Neural crest cell (in vitro differentiated cells): ENCODE measurements at regions not wholly inside any gene's neighbourhood (a gene's known extent, or its start where the extent isn't known, plus 50 kb on each side); places are given as distances from the start of the nearest gene placed in this dataset.

ENCODE experiments used
- DNase-seq: peaks from one replicate; pipeline ENCODE4 v3.0.0; 2021; ENCODE audit warnings: low read depth, mixed read lengths, low spot score
- H3K27ac Mint-ChIP-seq: one replicate; pipeline ENCODE4 v1.8.0; 2021; ENCODE audit warnings: mild to moderate bottlenecking, mixed read lengths; ENCODE audit not compliant: unreplicated experiment
- H3K27me3 Mint-ChIP-seq: 2 replicates; pipeline ENCODE4 v1.8.0; 2021; ENCODE audit warnings: low read depth, mild to moderate bottlenecking, mixed read lengths
- H3K36me3 Mint-ChIP-seq: 2 replicates; pipeline ENCODE4 v1.8.0; 2021; ENCODE audit warnings: low read depth, mild to moderate bottlenecking, mixed read lengths
- H3K4me1 Mint-ChIP-seq: 2 replicates; pipeline ENCODE4 v1.8.0; 2021; ENCODE audit warnings: mixed read lengths
- H3K4me3 Mint-ChIP-seq: one replicate; pipeline ENCODE4 v1.8.0; 2021; ENCODE audit warnings: mild to moderate bottlenecking, mixed read lengths
- H3K9me3 Mint-ChIP-seq: 2 replicates; pipeline ENCODE4 v1.8.0; 2021; ENCODE audit warnings: mixed read lengths
- TF ChIP-seq, protein P1 (sequence below): fragments of 200-600 bp; sonication (generic); conservative IDR thresholded peaks from 2 replicates; pipeline ENCODE4 v1.5.0; 2021; ENCODE audit warnings: antibody characterized with exemption, mild to moderate bottlenecking

DNA sequence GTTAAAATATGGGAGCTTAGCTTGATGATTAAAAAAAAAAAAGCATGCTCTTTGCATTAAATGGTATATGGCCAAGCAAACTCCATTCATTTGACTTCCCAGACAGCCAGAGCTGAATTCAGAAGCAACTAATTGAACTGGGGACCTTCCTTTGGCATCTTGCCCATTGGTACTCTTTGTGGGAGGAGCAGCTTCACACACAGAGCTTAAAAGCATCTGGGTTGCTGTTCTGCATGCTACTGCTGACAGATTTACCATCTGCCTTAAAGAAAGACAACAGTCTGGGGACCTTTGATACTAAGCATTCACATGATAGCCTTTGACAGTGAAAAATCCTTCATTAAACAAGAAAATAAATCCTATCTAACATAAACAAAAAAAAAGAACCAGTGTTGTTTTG lies 977.9 kb downstream of the TMTC2 start:
- Mint-ChIP-seq H3K9me3 (no peaks in the 10 kb centered on the region), H3K36me3 (no peaks in the 10 kb centered on the region), H3K4me3 (no peak overlapping the region), H3K27me3 (no peaks in the 10 kb centered on the region), H3K27ac (no peak overlapping the region), H3K4me1 (no peaks in the 10 kb centered on the region)
- TF ChIP-seq, protein P1, sequence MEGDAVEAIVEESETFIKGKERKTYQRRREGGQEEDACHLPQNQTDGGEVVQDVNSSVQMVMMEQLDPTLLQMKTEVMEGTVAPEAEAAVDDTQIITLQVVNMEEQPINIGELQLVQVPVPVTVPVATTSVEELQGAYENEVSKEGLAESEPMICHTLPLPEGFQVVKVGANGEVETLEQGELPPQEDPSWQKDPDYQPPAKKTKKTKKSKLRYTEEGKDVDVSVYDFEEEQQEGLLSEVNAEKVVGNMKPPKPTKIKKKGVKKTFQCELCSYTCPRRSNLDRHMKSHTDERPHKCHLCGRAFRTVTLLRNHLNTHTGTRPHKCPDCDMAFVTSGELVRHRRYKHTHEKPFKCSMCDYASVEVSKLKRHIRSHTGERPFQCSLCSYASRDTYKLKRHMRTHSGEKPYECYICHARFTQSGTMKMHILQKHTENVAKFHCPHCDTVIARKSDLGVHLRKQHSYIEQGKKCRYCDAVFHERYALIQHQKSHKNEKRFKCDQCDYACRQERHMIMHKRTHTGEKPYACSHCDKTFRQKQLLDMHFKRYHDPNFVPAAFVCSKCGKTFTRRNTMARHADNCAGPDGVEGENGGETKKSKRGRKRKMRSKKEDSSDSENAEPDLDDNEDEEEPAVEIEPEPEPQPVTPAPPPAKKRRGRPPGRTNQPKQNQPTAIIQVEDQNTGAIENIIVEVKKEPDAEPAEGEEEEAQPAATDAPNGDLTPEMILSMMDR, result no peak
- no peak for DNase-seq

DNA sequence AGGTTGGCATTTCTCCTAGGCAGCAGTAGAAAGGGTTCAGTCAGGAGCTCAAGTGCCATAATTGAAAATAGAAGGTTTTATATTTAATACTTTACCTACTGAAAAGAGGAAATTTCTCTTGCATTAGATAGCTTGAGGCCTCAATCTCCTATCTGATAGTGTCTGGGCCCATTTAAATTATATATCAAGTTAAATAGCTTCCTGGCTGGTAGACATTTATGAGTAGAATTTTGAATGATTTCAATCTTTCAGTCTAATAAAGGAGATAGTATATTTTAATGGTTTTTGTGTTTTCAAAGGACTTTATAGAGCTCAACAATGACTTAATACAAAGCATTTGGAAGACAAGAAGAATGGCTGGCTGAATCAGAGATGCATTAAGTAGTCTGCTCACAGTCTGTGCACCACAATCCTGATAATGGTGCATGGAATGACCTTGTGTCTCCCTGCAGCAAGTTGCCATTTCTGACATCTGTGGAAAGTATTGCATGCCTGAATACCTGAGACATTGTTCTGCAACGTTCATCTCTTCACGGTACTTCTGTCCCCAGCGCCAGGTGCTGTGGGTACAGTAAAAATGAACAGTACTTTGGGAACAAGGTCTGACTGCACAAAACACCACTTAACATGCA lies 974.1 kb downstream of the TMTC2 start:
- TF ChIP-seq, protein P1, result no peak
- Mint-ChIP-seq H3K27me3 (no peaks in the 10 kb centered on the region), H3K36me3 (no peaks in the 10 kb centered on the region), H3K4me1 (no peaks in the 10 kb centered on the region), H3K4me3 (no peak overlapping the region), H3K9me3 (no peaks in the 10 kb centered on the region), H3K27ac (no peak overlapping the region)
- no peak for DNase-seq

GRCh38 chr12:83659321-83659720 lies 972.6 kb downstream of the TMTC2 start:
- TF ChIP-seq, protein P1, result no peak
- H3K4me1 Mint-ChIP-seq, result no peaks in the 10 kb centered on the region
- H3K27me3 Mint-ChIP-seq, result no peaks in the 10 kb centered on the region
- H3K4me3 Mint-ChIP-seq, result no peak overlapping the region
- DNase-seq, result no peak
- no peaks in the 10 kb centered on the region for H3K36me3 Mint-ChIP-seq
- H3K9me3 Mint-ChIP-seq, result no peaks in the 10 kb centered on the region
- H3K27ac Mint-ChIP-seq, result no peak overlapping the region

- no peaks in the 10 kb centered on the region for H3K4me1 Mint-ChIP-seq
- no peaks in the 10 kb centered on the region for H3K36me3 Mint-ChIP-seq
- H3K27me3 Mint-ChIP-seq, result no peaks in the 10 kb centered on the region
- peak overlapping the region; percentile 2 for H3K27ac Mint-ChIP-seq
- no peak overlapping the region for H3K4me3 Mint-ChIP-seq
- no peak for DNase-seq
- TF ChIP-seq, protein P1, result no peak
- H3K9me3 Mint-ChIP-seq, result peaks cover 8% of the 10 kb centered on the region
These were observed 969.3 kb downstream of the TMTC2 start for GRCh38 chr12:83656004-83656403.

DNA sequence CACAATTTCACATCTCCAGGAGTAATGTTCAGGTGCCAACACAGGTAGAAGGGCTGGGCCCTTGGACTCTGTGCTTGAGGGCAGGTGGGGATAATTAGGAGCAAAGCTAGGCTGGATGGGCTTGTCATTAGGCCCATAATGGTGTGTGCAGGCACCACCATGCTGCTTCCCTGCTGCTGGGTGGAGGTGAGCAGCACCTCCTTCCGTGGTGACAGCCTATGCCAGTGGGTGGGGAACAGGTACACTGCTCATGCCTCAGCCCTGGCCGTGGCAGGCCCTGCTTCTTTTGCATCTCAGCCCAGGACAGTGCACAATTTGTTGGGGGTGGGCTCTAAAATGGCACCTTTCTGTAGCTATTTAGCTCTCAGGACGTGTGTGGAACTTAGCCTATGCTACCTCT lies 955.5 kb downstream of the TMTC2 start:
- H3K27ac Mint-ChIP-seq, result no peak overlapping the region
- H3K9me3 Mint-ChIP-seq, result peaks cover 3% of the 10 kb centered on the region
- TF ChIP-seq, protein P1, result no peak
- H3K36me3 Mint-ChIP-seq, result no peaks in the 10 kb centered on the region
- no peak for DNase-seq
- H3K4me1 Mint-ChIP-seq, result peaks cover 6% of the 10 kb centered on the region
- H3K4me3 Mint-ChIP-seq, result no peak overlapping the region
- H3K27me3 Mint-ChIP-seq, result no peaks in the 10 kb centered on the region
